AG04450 (cell line): ENCODE measurements at regions not wholly inside any gene's neighbourhood (a gene's known extent, or its start where the extent isn't known, plus 50 kb on each side); places are given as distances from the start of the nearest gene placed in this dataset.

ENCODE experiments used
- CTCF ChIA-PET: fragments of 300-600, 350-600 bp; formaldehyde crosslinking; extraction: SDS; loops from one replicate; lab custom pipeline; 2022; ENCODE audit warnings: antibody characterized with exemption, inconsistent platforms; lab: Charles Lee
- POLR2A ChIA-PET: fragments of 350-600 bp; formaldehyde crosslinking; extraction: SDS; loops from one replicate; lab custom pipeline; 2021; ENCODE audit warnings: antibody characterized with exemption, inconsistent platforms; lab: Yijun Ruan, JAX
- DNase-seq: peaks from one replicate; pipeline ENCODE4 v3.0.0-alpha.2; 2011; ENCODE audit warnings: low read depth, low spot score
- H3K27ac ChIP-seq: one replicate; pipeline ENCODE4 v1.5.1; 2012; ENCODE audit warnings: low read depth, low read length, control low read depth
- H3K27me3 ChIP-seq: one replicate; pipeline ENCODE4 v1.6.0; 2012; ENCODE audit warnings: low read length; ENCODE audit not compliant: control insufficient read depth, insufficient read depth
- H3K4me3 ChIP-seq: 2 replicates; pipeline ENCODE4 v1.5.1; 2011; ENCODE audit warnings: mild to moderate bottlenecking, low read depth, low read length, control low read depth
- H3K9me3 ChIP-seq: 2 replicates; pipeline ENCODE4 v1.5.1; 2012; ENCODE audit warnings: low read length; ENCODE audit not compliant: control insufficient read depth, insufficient read depth
- CTCF ChIP-seq: IDR thresholded peaks from 2 replicates; pipeline ENCODE4 v1.5.1; 2011; ENCODE audit warnings: low read depth, low read length, control low read depth, inconsistent platforms

DNA sequence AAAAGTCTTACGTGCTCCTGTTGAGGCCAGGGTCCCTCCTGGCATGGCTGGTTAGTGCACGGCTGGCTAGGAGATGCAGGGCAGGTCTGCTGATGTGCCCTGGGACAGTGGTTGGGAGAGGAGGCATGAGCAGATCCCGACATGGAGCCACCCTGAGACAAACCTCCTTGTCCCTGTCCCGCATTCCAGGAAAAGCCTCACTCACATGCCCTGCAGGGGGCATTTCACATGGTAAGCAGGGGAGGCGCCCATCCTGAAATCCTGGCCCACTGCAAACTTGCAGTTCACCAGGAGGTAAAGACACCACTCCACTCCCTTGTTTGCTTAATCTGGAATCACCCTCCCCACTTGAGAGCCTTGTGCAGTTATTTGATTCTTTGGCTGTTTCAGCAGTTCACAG lies 116.7 kb upstream of the SLC24A3 start:
- Histone ChIP-seq H3K9me3 (peaks cover 45% of the 10 kb centered on the region), H3K27me3 (no peaks in the 10 kb centered on the region), H3K27ac (no peak overlapping the region), H3K4me3 (no peak overlapping the region)
- ChIA-PET CTCF (no interaction called here), POLR2A (no interaction called here)
- DNase-seq, result no peak
- no peak for TF ChIP-seq CTCF

DNA sequence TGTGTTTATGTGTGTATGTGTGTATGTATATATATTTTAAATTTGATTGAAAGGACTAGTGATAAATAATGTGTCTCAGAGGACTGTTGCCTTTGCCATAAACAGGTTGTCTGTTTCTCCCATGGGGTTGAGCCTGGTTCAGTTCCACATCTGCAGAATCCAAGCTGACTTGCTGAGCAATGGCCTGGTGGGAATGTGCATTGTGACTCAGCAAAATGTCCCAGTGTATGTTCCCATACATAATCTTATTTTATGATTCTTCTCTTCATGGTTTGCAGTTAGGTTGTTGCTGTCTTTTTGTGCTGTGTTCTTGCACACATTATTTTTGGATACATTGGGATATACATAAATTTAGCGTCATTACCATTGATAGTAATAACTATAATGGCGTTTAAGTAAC lies 115.6 kb upstream of the SLC24A3 start:
- no peak overlapping the region for H3K4me3 ChIP-seq
- CTCF ChIA-PET, result no interaction called here

DNA sequence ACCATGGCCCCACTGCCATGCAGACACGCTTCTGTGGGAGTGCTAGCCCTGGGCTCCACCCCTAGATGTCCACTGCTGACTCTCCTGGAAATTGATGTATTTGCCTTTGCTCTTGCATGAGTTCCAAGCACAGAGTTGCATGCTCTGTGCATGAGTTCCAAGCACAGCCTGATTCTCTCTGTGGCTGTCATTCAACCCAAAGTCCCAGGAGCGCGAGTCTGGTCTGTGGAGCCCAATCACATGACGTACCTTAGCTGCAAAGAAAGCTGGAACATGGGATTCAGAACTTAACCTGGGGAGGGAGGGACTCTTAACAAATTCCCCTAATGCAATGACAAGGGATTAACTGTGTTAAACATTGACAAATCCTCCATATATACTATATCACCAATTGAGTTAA lies 114.3 kb upstream of the SLC24A3 start:
- Histone ChIP-seq H3K9me3 (peaks cover 41% of the 10 kb centered on the region), H3K4me3 (no peak overlapping the region), H3K27ac (no peak overlapping the region), H3K27me3 (no peaks in the 10 kb centered on the region)
- no peak for DNase-seq
- no peak for TF ChIP-seq CTCF
- ChIA-PET CTCF (no interaction called here), POLR2A (no interaction called here)

More for the DNA sequence above, 115.6 kb upstream of the SLC24A3 start:
- no peak for DNase-seq
- H3K27me3 ChIP-seq, result no peaks in the 10 kb centered on the region
- no peak for TF ChIP-seq CTCF
- POLR2A ChIA-PET, result no interaction called here
- no peak overlapping the region for H3K27ac ChIP-seq
- peaks cover 38% of the 10 kb centered on the region for H3K9me3 ChIP-seq

GRCh38 chr20:19098806-19099578 lies 113.5 kb upstream of the SLC24A3 start:
- Histone ChIP-seq H3K4me3 (no peak overlapping the region), H3K27me3 (no peaks in the 10 kb centered on the region), H3K27ac (no peak overlapping the region), H3K9me3 (peaks cover 44% of the 10 kb centered on the region)
- TF ChIP-seq CTCF, result no peak
- no peak for DNase-seq
- POLR2A ChIA-PET, result no interaction called here
- CTCF ChIA-PET, result no interaction called here

DNA sequence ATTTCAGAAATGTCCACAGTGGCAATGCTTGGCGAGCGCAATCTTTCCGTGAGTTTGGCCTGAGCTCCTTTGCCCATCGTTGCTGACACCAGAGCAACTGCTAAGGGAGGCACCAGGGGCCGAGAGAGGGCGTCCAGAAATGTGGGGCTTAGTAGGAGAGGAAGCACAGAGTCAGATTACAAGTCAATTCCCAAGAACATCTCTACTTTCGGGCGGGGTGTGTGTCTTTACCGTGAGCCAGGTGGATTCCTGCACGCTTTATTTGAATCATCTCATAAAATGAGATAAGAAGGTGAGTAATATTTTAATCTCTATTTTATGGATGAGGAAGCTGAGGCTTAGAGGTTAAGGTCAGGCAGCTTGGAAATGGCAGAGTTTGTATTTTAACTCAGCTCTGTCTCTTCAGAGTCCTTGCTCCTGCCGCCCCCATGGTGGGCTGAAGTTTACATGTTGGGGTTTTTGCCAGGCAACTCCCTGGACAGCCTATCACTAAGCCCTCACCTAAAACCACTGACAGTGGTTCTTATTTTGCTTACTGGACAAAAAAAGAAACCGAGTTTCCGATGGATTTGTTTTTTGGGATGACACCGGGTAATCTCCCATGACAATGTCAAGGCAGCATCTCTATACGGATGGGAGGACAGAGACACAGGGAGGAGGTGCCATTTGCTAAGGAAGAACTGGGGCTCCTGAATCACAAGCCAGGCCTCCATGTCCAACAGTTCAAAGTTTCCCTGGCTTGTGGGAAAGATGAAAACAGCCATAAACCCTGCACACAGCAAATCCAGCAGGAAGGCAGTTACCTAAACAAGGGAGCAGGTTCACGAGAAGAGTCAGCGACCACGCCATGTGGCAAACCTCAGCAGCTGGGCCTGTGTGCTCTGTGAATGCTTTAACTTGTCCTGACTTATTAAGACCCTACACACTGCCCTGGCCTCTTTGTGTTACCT lies 112.6 kb upstream of the SLC24A3 start:
- POLR2A ChIA-PET, result no interaction called here
- CTCF ChIA-PET, result no interaction called here
- H3K27ac ChIP-seq, result no peak overlapping the region
- H3K27me3 ChIP-seq, result no peaks in the 10 kb centered on the region
- H3K9me3 ChIP-seq, result peaks cover 43% of the 10 kb centered on the region
- DNase-seq, result no peak
- no peak overlapping the region for H3K4me3 ChIP-seq
- TF ChIP-seq CTCF, result no peak
